Activated effector memory CD4-positive, alpha-beta T cell treated with Interleukin-2 at 50 U/mL for 16 hours (primary cell): ENCODE measurements at regions not wholly inside any gene's neighbourhood (a gene's known extent, or its start where the extent isn't known, plus 50 kb on each side); places are given as distances from the start of the nearest gene placed in this dataset.

Experiments used
- DNase-seq: peaks from one replicate; pipeline ENCODE4 v3.0.0-alpha.2; 2020

DNA sequence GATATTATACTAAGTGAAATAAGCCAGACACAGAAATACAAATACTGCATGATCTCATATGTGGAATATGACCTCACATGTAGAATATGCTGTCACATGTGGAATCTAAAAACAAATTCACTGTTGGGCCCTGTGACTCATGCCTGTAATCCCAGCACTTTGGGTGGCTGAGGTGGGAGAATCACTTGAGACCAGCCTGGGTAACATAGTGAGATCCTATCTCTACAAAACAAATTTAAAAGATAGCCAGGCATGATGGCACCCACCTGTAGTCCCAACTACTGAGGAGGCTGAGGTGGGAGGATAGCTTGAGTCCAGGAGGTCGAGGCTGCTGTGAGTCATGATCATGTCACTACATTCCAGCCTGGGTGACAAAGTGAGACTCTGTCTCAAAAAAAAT lies 160.3 kb downstream of the PTEN start:
- DNase-seq: no peak

DNA sequence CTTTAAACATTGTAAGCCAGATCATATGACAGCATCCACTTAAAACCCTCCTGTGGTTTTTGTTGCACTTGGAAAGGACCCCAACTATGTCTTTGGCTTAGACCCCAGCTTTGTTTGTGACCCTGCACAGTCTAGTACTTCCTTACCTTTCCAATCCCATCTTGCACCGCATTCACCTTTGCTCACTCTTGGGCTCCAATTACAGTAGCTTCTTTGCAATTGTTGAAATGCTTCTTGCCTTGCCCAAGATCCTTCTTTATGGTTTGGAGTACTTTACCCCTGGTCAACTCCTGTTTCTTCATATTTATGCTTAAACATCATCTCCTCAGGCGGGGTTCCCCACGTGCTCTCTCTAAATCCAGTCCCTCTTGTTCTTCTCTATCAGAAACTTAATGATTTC lies 162.6 kb downstream of the PTEN start:
- no peak for DNase-seq

DNA sequence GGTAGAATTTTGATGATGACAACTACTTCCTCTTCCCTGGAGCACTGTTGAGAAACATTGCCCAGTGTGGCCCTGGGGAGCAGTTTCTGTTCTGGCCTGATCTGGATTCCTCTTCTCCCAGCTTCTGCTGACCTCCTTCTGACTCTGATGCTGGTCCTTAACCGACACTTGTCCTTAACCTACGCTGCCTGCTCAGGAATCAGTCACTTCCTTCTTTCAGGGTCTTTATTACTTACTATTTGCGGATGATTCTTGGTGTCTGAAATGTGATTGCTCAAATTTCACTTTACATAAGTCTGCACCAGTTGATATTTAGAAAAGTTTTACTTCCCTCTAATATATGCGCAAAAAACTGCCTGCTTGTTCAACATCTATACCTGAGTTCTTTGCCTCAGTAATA lies 164.1 kb downstream of the PTEN start:
- DNase-seq: no peak

DNA sequence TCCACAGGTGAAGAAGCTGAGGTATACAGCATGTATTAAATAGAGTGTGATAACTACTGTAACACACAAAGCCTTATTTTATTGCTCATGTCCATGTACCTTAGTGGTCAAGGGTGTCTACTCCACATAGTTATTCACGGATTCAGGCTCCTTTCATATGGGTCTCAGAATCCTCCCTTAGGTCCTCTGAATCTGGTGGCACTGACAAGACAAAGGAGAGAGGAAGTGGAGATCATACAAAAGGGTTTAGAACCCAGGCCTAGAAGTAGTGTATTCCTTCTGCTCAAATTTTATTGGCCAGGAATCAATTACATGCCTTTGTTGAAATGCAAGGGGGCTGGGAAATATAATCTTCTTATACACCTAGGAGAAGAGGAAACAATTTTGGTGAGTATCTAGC lies 164.6 kb downstream of the PTEN start:
- no peak for DNase-seq

DNA sequence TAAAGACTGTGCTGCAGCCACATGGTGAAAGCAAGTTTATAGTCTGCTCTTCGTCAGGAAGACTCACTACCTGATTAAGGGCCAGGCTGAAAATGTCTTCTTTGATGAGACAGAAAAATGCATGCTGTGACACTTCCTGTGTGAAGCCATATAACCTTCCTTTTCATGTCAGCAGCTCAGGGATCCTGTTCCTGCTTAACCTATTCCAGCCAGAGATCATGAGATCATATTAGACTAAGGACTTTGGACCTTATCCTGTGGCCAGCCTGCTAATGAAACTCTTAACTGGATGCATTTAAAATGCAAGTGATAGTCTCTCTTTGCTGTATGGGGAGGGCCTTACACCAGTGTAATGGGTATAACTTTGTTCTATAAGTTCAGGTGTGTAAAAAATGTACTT lies 165.2 kb downstream of the PTEN start:
- DNase-seq: no peak

DNA sequence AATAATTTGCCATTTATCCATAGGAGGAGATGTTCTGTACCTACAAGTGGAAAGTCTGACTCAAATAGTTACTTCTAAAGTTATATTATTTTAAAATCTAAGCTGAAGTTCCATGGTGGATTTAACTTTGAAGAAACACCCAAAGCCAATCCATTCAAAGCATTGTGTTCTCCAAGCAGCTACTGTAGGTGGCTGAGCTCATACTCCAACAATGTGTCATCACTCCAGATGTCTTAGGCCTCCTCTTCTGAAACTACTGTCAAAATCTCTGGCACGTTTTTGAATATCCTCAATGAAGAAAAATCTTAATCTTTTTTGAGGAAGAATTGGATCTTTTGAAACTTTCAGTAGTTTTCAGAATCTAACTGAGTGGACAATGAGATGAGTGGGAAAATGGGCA lies 169.1 kb downstream of the PTEN start:
- DNase-seq: no peak

DNA sequence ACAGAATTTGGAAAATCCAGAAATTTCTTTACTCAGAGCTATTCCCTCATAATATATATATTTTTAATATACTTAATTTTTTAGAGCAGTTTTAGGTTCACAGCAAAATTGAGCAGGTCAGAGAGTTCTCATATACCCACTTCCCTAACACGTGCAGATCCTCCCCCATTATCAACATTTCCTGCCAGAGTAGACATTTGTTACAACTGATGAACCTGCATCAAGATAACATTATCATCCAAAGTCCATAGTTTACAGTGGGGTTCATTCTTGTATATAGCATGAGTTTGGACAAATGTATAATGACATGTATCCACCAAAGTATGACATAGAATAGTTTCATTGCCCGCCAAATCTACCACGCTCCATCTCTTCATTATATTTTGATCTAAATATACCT lies 170.0 kb downstream of the PTEN start:
- no peak for DNase-seq

DNA sequence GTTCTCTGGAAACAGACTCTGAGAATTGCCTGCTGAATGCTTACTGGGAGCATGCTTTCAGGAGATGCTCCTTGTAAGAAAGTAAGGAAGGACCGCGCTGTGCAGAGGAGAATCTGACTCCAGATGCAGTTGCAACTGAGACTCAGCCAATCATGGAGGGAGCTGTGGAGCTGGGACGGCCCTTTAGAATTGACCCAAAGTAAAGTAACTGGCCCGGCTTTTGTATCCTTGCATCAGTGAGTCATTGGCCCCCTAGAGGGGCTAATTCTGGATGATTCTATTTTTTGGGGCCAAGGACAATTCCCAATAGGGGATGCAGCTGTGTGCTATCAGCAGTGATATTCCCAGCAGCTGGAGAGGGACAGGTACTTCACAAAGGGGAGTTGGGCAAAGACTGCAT lies 170.4 kb downstream of the PTEN start:
- DNase-seq: no peak

DNA sequence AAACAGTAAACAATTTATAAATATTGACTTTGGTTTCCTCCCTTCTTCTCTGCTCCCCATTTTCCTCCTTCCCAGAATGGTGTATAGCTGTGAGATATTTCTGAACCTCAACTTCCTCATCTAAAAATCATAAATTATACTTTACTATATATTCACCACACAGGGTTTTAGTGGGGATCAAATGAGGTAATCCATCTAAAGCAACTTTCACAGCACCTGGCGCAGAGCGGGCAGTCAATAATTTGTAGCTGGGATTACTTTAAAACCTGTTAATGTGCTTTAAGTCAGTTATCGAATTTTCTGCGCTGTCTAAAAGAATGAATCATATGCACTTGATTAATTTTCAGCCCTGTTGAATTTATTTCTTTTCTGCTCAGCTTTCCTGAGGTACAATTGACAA lies 172.7 kb downstream of the PTEN start:
- no peak for DNase-seq

DNA sequence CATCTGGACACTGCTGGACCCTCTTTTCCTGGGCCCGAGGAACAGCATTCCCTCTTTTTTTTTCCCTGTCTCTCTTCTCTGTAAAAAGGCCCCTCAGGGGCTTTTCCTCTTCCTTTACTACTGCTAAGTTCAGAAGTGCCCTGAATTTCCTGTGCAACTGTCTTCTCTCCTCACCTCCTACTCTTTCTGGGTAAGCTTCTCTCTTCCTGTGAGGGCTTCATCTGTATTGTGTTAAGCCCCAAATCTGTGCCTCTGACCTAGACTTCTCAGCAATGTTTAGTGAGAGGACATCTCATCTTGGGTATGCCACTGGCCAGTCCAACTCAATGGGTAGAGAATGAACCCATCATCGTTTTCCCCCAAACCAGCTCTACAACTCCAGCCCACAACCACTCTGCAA lies 174.2 kb downstream of the PTEN start:
- no peak for DNase-seq

DNA sequence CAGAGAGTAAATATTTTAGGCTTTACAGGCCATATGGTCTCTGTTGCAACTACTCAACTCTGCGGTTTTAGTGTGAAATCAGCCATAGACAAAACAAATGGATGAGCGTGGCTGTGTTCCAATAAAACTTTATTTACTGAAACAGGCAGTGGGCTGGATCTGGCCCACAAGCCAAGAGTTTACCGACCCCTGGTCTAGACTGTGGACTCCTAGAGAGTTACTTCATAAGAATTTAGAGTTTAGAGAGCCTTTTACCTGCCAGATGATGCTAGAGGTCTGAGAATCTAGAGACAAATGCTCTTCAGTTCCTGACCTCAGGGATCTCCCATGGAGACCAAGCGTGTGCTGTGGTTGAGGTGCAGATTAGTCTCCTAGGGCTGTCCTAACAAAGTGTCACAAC lies 174.8 kb downstream of the PTEN start:
- no peak for DNase-seq

DNA sequence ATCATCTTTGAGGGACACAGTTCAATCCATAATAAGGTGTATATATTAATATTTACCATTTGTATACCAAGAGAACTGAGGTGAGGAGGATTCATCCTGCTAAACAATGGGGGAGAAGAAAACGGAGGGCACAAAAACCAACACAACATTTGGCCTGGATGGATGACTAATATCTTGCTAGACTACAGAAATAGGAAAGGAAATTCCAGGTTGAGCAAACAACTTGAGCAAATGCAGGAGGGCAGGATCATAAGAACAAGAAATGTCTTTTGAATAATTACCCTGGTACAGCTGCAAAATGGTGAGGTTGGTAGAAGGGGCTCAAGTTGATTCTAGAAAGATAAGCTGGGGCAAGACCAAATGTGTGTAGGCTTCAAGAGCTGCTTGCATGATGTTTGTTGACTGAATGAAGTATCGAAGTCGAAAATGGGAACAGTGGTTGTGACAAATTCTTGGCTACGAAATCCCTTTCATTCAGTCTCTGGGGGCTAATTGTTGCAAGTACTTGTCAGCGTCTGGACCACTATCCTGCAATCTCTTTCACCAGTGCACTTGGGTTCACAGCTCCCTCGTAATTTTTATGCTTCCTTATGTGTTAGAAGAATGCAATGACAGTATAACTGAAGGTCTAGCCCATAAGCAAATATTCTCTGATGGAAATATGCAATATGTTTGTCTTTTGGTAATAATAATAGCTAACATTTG lies 176.2 kb downstream of the PTEN start:
- DNase-seq: no peak

DNA sequence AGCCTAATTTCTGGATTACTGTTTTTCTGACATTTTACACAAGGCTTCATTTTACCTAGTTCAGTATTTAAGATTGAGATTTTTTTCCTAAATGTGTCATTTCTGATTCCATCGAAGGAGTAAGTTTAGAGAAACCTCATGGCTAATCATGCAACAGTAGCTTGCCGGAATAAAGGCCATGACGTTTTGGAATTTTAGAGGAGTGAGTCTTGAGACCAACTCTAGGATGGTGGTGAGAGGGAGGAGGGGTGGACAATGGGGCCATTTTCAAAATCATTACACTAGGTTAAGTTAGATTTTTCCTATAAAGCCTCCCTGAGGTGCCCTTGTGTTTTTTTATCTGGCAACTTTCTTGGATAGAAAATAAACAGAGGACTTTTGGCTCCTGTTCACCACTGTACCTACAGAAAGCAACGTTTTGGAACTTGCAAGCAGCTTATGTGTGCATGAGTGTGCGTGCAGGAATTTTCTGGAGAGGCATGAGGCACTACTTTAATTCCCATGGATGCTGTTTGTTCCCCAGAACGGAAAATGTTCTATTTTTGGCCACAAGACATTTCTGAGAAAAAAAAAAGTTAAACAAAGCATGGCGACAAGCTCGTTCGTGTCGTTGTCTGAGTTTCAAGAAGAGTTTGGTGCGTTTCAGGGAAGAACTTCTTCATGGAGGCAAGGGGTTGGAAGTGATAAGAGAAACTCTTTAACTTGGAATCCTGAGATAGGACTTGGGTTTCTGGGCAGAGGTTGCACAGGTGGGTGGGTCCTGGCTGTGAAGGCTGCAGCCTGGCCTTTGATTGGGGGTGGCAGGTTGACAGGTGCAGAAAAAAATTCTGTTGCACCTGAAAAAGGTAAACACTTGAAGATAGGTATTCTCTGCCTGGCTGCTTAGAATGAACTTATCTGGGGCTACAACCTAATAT lies 178.1 kb downstream of the PTEN start:
- DNase-seq: no peak

DNA sequence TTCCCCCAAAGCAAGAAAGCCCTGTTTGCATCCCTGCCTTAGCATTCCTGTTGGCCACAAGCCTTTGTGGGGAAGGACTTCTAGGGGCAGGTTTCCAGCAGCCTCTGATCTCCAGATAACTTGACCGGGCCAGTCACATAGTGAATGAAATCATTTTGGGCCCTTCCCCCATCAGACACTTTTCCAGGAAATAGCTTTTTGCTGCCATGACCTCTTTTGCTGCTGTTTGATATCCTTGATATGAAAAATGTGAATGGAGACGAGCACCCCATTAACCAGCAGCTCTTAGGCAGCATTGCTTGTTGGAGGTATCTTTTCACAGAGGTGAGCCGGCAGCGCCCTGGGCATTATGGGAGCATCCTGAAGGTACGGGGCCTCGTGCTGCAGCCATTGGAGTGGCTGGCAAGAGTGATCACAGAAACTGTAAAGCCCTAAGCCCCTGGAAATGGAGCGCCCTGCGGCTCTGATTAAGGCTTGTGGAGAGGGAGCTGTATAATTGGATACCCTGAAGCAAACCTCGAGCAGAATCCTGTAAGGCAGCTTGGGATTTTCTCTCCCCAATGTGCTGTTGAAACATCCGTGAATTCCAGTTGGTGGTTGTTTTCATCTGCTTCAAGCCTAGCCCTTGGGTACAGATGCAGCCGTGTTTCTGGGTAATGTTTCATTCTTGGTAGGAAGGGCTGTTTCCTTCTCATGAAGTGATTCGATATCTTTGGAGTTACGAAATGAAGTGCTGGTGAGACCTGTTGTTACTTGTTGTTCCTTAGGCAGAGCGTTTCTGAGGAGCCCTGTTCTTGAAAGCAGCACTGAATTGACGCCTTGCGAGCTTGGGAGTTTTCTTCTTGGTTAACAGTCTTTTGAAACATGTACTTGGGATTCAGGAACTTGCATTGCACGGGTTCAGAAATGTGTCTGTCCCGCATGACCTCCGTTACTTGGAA lies 179.0 kb downstream of the PTEN start:
- DNase-seq: no peak

DNA sequence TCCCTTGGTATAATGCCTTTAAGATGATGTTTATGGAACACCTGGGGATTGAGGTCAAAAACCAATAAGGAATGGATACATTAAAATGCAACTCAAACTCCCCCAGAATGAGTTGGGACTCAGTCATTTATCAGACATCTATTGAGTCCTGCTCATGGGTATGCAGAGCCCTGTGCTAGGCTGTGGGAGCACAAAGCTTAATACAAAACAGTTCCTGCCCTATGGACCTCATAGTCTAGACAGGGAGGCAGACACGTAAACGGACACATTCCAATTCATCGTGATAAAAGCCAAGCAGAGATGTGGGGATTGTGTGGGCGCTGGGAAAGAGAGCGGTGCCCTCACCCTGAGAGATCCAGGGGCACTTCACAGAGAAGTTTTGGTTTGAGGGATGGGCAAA lies 181.7 kb downstream of the PTEN start:
- no peak for DNase-seq

DNA sequence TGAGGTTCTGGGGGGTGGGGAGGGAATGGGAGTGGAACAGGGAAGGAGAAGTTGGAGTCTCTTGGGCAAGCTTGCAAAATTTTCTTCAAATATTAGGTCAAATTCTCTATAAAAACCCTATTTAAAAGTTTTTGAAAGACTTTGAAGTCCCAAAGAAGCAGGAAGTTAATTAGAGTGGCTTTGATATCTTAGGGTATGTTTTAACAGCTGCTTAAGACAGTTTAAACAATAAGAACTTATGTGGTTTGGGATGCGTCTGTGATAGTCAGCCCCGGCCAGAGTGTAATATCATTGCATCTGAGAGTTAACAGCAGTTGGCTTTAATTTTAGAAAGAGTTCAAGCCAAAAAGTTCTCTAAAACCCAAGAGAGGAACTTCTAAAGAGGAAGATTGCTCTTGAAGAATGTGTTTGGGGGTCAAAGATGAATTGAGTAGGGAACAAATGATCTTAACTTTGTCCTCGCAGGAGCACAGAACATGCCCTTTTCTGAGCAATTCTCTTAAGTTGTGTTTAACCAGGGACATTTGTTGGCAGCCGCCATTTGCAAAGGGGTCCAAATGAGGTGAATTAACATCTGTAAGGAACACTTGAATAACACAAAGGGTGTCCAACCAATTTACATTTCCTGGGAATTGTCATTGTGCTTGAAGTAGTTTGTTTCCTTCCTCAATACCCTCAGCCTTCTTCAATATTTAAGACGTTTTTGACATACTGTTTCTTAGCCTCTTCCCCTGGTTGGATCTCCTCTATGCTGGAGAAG lies 182.4 kb downstream of the PTEN start:
- DNase-seq: no peak

DNA sequence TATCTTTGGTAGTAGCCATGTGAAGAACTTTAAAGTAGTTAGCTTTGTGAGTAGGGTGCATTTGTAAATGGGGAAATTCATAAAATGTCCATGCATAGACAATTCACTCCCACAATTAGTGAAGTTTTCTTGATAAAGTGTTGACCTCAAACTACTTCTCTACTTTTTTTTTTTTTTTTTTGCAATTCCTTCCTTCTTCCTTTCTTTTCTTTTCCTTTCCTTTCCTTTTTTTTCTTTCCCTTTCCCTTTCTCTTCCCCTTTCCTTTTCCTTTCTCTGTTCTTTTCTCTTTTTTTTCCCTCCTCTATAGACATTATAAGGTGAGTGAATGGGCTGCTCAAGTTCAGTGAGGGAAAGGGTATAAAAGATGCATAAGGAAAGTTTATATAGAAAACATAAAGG lies 184.2 kb downstream of the PTEN start:
- no peak for DNase-seq

DNA sequence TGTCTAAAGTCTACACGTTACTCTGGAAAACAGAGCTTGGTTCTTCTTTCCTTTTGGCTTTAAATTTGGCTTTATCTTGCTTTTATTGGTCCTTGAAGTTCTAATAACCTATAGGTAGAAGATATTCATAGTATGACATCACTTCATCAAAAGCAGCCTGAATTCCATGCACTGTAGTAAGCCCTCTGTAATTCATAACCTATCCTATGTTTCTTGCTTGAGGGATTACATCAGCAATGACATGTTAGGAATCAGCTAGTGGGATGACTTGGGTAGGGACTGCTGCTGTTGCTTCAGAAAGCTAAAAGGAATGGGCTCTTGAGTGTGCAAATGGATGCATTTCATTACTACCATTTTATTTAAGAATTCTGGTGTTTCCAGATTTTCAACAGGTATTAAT lies 184.9 kb downstream of the PTEN start:
- DNase-seq: no peak

DNA sequence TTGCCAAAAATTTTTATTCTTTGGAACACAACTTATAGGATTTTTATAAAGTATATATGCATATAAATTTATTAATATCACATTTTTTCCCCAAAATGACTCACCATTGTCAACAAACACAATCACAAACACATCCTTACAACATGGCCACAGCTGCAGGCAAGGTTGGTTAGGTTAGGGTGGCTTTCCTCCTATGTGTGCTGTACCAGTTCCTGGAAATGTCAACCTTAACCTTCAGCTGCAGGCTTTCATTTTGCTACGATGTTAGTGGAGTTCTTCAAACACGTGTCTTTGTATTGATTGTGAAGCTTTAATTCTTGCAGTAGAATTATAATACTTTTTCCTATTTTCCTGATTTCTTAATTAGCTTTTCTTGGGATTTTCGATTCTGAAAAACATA lies 185.8 kb downstream of the PTEN start:
- DNase-seq: no peak

DNA sequence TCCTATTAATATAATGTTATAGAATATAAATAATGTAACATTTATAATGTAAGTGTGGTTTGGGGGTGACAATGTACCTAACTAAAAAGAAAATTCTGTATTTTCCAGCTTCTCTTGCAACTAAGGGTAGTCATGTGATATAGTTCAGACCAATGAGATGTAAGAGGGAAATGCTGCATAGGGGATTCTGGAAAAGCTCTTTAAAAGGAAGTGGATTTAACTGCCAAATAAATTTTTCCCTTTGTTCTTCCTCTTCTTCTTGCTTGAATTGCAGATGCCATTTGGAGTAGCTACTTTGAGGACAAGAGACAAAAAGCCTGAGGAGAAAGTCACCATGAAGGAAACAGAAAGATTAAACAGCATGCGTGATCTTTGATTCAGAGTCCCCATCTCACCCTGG lies 194.3 kb downstream of the PTEN start:
- DNase-seq: no peak

DNA sequence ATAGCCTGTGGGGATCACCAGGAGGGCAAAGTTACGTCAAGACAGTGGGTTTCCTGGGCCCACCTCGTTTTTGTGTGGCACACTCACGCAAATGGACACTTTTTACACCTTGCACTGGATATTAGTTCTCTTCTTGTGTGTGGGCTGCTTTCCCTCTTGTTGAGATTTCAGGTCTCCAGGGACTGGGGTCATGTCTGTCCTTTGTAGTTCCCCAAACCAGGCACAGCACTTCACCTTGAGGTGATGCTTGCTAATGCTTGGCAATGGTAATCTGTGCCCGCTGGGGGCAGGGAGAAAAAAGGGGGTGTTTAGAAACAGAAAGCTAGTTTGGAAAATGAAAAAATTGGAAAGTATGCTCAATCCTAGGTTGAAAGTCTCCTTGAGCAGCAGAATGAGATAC lies 195.3 kb downstream of the PTEN start:
- DNase-seq: no peak

DNA sequence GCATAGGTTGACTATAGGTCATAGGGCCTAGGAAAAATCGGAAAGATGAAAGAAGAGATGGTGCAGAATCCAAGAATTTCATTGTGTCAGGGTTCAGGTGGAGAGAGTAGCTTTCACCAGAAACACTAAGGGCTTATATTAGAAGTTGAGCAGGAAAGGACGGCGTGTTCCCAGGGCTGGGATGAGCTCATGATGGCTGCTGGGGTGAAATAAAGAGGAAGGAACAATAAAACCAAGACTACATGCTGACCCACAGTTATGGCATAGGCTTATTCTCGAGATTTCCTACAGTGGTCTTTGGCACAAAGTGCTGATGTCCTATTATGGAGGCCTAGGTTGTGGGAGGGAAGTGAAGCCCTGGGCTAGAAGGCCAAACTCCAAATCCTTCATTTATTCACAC lies 195.8 kb downstream of the PTEN start:
- no peak for DNase-seq

DNA sequence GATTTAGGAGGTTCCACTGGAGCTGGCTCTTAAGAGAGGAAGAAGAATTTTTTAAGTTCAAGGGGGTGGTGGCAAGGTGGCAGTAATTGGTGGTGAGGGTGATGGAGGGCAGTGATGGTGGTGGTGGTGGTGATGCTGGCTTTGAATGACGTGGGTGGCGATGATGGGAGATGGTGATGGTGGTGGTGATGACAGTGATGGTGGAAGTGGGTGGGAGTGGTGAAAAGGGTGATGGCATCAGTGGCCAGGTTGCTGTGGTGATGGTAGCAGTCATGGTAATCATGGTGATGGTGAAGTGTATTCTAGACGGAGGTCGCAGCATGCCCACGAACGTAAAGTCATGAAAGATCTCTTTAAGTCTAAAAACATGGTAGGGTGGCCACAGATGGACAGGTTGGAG lies 197.3 kb downstream of the PTEN start:
- no peak for DNase-seq
